Embryonic facial prominence (tissue), 1 donor: ENCODE measurements at regions not wholly inside any gene's neighbourhood (a gene's known extent, or its start where the extent isn't known, plus 50 kb on each side); places are given as distances from the start of the nearest gene placed in this dataset.

Experiments
- DNase-seq: peaks from one replicate; pipeline ENCODE4 v3.0.0-alpha.2; 2016; ENCODE audit errors: extremely low spot score

GRCh38 chr20:40806929-40807820 is 118.1 kb upstream of the MAFB start:
- DNase-seq: no peak

DNA sequence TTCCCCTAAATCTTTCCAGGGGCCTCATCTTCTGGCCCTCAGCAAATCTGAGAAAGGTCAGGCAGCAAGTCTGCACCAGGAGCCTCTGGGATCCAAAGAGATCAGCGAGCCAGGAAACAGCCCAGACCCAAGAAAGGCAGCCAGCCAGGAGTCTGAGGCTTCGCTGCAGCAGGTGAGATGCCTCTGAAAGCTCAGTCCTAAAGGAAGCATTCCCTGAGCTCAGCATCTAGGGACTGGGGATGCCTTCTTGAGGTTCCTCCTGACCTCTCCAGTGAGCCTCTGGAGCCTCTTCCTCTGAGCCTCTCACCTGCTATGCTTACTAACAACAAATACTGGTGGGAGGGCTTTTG is 118.8 kb upstream of the MAFB start:
- no peak for DNase-seq

DNA sequence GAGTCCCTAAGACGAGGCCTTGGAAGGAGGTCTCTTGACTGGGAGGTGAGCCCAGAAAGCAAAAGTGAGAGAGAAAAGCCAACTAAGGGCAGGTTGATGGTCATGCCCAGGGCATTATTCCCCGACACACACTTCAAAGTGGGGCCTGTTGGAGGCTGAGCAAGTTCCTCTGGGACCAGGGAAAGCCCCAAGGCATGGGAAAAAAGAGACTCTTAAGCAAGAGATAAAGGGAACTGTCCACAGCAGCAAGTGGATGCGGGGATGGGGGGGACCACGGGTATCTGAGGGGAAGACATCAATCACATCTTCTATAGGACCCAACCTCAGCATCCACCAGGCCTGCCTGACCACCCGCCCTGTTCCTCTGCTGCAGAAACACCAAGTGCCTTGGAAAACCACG is 119.9 kb upstream of the MAFB start:
- DNase-seq: no peak

GRCh38 chr20:40809361-40809760 is 120.3 kb upstream of the MAFB start:
- DNase-seq: no peak

DNA sequence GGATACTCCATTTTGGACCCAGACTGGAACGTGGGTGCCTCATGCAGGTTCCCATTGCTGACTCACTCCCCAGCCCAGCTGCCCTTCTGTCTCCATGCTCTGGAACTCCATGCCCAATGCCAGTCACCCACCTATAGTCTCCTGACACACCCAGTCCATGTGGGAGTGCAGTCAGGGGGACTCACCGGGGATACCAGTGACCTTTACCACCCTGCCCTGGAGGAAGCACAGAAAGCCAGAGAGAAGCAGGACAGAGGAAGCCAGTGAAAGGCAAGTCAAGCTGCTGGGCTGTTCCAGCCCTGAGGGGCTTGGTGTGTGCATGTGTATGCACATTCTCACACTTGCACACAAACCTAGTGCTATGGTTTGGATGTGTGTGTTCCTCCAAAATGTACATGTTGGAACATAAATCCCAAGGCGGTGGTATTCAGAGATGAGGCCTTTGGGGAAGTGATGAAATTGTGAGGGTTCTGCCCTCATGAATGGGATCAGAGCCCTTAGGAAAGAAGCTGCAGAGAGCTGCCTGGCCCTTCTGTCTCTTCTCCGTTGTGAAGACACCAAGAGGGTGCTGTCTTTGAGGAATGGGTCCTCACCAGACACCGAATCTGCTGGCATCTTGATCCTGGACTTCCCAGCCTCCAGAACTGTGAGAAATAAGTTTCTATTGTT is 121.4 kb upstream of the MAFB start:
- DNase-seq: no peak

GRCh38 chr20:40811004-40811403 is 122.0 kb upstream of the MAFB start:
- no peak for DNase-seq

GRCh38 chr20:40811660-40812414 is 122.8 kb upstream of the MAFB start:
- DNase-seq: no peak

GRCh38 chr20:40812415-40812925 is 123.4 kb upstream of the MAFB start:
- no peak for DNase-seq

- no peak for DNase-seq
Measured at GRCh38 chr20:40813029-40813431, 124.0 kb upstream of the MAFB start.

DNA sequence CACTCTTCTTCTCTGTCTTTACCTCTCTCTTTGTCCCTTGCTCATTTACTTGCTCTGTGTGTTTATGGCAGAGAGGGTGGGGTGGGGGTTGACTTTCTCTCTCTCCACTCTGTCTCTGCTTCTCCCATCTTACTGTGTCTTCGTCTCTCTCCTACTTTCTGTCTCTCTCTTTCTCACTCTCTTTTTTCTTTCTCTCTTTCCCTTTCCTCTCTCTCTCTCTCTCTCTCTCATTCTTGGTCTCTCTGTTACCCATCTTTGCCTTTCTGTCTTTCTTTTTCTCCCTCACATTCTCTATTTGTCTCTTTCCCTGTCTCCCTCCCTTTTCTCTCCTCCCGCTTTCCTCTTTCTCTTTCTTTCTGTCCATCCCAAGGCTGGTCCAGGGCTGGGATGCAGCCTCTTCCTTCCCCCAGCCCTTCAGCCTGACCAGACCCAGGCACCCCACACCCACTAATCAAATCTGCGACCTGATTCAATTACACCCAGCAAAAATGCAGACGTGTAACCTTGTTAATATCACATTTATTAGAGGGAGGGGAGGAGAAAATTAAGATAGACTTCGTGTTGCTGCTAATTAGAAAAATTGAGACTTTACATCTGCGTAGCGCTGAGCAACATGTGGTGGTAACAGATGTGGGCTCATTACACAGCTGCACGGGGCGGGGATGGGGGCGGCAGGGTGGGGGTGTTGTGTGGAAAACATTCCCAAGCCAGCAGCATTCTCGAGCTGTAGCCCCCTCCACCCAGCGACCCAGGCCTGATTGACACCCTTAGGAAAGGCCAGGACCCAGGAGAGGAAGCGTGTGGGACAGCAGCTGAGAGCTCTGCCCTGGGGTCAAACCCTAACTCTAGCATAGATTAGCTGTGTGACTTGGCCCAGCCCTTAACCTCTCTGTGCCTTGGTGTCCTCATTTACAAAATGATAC is 124.9 kb upstream of the MAFB start:
- no peak for DNase-seq

DNA sequence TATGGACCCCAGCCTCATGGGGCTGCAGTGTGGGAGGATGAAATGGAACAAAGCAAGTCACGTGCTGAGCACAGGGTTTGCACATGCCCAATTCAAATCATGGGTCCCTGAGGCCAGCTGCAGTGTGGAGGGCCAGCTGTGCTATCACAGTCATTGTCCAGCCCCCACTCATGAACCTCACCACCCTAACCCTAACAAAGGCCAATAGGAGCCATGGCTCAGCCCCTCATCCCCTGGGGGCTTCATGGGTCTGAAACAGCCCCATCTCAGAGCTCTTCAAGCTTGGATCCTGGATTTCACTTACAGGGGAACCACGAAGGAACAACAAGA is 125.6 kb upstream of the MAFB start:
- no peak for DNase-seq

DNA sequence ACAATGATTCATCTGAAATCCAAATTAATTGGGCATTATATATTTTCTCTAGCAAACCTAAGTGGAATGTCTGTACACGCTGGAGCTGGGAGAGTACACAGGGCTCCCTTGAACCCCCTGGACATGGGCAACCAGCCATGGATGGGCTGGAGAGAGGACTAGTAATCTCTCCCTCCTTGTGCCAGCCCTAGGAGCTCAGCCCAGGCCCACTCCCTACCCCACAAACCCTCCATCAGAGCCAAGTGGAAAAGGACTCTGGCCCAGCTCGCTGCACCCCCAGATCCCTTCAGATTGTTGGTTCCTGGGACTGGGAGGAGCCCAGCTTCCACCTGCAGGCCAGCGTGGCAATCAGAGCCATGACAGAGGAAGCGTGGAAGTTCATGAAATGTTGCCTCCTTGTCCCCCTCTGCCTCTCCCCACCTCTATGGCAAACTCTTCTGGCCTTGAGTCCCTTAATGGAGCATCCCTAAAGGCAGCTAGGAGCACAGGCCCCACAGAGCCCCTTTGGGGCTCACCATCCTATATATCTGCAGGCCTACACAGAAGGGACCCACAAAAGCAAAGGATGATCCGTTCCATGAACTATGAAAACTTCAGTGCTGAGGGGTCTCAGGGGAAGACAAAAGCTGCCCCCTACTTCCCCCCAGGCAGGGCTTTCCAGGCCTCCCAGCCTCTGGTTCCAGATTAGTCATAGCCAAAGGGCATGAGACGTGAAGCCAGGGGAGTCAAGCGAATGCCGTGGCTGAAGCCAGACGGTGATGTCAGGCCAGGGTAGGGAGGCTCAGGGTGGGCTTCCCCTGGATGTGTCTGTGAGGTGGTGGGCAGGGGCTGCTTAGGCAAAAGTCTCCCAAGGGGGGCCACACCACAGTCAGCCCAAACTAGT is 126.4 kb upstream of the MAFB start:
- DNase-seq: no peak

DNA sequence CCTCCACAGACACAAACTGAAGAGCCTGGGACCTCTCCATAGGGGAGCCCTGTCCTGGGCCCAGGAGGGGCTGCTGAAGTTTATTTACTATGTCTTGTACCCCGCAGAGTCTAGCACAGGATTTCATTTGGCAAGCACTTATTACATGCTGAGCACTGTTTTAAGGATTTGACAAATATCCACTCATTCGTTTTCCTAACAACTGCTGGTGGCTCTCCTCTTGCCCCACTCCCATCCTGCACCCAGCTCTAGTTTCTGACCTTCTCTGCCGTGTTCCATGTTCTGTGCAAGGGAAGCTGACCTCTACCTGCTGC is 127.0 kb upstream of the MAFB start:
- DNase-seq: no peak

DNA sequence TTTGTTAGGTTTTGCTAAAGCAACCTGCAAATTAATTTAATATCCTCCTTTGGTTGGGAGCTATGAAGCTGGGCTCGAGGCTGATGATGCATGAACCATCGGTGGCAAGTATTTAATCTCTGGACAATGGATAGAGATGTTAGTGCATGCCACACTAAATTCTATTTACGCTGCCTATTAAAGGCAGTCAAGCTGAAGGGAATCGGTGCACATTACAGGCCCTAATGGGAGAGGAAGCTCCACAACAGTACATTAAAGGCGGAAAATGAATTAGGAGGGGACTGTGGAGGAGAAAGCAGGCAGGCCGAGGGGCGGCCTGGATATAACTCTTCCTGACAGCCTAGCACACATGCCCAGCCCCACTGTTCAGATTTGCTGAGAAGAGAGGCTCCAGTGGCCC is 132.4 kb upstream of the MAFB start:
- no peak for DNase-seq

- DNase-seq: no peak
Measured at GRCh38 chr20:40826699-40827098, 137.7 kb upstream of the MAFB start.

DNA sequence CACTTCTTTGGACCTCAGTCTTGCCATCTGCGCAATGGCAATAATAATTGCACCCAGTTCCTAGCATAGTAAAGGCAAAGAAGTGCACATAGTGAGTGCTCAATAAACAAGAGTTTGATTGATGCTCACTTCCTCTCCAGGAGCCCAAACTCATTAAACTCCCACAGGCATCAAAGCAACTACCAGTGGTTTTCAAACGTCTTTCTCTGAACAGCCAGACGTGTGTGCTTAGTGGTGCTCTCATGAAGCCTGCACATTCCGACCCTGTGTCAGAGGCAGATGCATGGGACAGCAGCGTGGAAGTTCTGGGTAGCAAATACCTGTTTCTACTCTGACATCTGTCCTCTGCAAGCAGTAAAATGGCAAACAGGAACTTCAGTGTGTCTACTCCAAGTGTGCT is 146.3 kb upstream of the MAFB start:
- no peak for DNase-seq

GRCh38 chr20:40838509-40838908 is 149.5 kb upstream of the MAFB start:
- no peak for DNase-seq

DNA sequence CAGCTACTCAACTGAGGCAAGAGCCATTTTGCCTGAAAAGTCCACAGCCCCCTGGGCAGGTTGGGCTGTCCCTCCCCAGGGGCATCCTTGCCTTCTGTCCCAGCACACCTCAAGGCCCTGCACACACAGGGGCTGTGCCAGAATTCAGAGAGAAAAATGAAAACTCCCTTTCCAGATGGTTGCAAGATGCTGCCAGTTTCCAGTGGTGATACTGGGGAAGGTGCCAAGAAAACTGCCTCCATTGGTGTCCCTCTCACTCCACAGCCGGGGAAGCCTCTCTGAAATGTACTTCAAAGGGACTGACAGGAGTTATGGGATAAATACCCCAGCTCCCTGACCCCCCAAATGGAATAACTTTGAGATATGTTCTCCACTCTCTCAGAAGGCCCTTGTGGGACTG is 154.2 kb upstream of the MAFB start:
- DNase-seq: no peak

GRCh38 chr20:40844332-40844731 is 155.3 kb upstream of the MAFB start:
- DNase-seq: no peak

GRCh38 chr20:40848096-40848495 is 159.1 kb upstream of the MAFB start:
- no peak for DNase-seq

GRCh38 chr20:40848526-40848925 is 159.5 kb upstream of the MAFB start:
- DNase-seq: no peak
